NCI-H146 treated with DMSO at 0.1 percent for 48 hours (cell line): ENCODE measurements at regions not wholly inside any gene's neighbourhood (a gene's known extent, or its start where the extent isn't known, plus 50 kb on each side); places are given as distances from the start of the nearest gene placed in this dataset.
"Not testable (repeated sequence)": the region's sequence is repeated elsewhere in the genome, so short reads cannot be mapped to it uniquely, and the experiment has no call there.

Experiments used
- DNase-seq: peaks from one replicate; lab custom pipeline; 2025; ENCODE audit not compliant: unreplicated experiment; lab: John Stamatoyannopoulos, UW

DNA sequence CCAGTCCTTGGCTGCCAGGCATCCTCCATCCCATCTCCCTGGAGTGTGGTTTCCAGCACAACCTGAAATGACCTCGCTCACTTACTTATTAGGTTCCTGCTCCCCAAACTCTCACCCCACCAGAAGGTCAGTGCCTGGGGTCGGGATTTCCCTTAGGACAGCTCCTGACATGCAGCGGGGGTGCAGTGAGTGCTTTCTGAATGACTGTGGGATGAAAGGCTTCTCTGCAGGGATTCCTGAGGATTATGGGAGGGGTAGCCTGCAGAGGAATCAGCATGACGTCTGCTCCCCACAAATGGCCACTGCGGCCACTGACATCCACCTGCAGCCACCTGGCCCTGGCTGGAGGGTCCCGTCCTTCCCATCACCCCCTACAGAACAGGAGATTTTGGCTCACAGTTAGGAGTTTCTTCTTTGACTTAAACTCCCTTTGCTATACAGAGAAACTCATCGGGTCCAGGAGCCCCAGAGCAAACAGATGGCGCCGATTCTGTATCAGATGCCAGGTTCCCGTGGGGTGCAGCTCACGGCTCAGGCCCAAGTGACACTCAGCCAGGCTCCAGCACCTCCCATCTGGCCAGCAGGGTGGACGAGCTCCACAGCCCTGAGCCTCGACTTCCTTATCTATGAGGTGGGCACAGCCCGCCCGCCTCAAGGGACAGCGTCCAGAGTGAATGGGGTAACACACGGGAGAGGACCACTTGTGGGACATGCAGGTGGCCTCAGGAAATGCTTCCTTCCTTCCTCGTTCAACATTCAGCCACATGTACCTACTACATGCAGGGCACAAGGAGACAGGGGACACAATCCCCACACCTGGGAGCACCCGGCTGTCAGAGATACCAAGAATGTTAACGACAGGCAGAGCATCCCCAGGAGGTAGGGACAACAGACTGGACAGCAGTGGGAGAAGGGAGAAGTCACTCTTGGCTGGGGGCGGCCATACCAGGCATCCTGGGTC, 69.8 kb downstream of the RMI2 start:
- DNase-seq, result no peak

DNA sequence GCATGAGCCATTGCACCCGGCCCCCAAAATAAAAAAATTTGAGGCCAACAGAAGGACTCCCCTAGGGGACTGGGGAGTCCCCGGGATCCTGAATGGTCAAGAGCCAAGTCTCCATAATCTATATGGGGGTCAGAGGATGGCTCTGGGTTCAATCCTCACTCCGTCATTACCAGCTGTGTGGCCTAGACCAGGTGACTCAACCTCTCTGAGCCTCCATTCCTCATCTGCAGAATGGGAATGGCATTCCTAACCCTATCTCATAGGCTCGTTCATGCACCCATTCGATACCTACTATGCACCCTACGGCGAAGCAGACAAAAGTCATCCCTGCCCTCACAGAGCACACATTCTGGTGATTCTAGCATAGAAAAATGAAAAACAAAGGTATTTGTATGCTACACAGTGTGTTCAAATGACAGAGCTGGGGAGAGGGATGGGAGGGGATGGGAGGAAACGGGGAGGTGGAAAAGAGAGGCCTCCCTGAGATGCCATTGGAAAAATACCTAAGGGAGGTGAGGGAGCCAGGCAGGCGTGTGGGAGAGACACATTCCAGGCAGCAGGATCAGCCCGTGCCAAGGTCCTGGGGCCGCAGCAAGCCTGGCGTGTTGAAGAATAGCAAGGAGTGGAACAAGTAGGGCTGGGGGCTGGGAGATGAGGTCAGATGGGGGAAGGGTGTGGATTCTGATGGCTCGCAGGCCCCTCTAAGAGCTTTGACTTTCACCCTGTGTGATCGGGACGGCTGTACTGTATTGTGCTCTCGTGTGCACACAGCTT, 71.2 kb downstream of the RMI2 start:
- DNase-seq, result no peak

GRCh38 chr16:11417487-11417886, 72.2 kb downstream of the RMI2 start:
- DNase-seq, result no peak

DNA sequence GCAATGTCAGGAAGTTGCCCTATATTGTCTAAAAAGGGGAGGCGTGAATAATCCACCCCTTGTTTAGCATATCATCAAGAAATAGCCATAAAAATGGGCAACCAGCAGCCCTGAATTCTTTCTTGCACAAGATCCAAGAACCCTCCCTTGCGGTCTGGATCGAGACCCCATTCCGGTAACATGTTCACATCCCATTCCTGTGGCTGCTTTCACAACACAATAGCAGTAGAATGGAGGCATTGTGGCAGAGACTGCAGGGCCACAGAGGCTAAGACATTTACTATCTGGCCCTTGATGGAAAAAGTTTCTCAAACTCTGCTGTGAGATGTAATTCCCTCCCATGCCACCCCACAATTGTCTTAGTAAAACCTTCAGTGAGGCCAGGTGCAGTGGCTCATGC, 73.2 kb downstream of the RMI2 start:
- no peak for DNase-seq

DNA sequence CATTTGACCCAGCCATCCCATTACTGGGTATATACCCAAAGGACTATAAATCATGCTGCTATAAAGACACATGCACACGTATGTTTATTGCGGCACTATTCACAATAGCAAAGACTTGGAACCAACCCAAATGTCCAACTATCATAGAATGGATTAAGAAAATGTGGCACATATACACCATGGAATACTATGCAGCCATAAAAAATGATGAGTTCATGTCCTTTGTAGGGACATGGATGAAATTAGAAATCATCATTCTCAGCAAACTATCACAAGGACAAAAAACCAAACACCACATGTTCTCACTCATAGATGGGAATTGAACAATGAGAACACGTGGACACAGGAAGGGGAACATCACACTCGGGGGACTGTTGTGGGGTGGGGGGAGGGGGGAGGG, 74.8 kb downstream of the RMI2 start:
- DNase-seq, result not testable (repeated sequence)

- DNase-seq, result no peak
These were observed 75.6 kb downstream of the RMI2 start for GRCh38 chr16:11420895-11421294.

DNA sequence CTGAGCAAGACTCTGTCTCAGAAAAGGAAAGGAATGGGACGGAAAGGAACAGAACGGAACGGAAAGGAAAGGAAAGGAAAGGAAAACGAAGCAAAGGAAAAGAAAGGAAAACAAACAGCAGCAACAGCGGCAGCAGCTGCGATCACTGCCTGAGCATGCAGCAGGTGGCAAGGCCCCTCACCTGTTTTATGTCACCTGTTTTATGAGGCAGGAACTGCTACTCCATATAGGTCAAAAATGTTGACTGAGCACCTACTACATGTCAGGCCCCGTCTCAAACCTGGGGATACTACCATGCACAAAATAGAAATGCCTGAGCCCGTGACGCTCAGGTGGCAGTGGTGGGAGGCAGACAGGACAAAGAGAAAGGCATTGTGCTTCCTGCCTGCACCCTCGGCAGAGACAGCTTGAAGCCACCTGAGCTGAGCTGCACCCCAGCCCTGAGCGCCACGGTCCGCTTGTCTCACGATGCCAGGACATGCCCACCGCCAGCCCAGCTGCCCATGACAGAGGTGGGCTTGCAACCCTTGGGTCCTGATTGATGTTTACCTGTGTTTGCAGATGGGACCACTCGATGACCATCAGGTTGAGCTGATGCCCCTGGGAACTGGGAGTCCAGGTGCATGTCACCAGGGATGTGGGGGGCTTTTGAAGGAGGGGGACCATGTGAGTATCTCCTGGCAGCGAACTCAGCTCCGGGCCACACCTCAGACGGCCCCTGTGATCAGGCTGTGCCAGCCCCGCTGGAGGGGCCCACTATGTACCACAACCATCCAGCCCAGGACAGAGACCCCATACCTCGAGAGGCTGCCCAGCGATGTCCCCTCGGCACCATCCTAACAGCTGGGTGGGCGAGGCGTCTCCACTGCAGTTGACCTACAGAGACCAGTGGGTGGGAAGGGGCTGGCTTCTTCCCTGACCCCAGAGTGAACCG, 77.4 kb downstream of the RMI2 start:
- DNase-seq, result no peak

DNA sequence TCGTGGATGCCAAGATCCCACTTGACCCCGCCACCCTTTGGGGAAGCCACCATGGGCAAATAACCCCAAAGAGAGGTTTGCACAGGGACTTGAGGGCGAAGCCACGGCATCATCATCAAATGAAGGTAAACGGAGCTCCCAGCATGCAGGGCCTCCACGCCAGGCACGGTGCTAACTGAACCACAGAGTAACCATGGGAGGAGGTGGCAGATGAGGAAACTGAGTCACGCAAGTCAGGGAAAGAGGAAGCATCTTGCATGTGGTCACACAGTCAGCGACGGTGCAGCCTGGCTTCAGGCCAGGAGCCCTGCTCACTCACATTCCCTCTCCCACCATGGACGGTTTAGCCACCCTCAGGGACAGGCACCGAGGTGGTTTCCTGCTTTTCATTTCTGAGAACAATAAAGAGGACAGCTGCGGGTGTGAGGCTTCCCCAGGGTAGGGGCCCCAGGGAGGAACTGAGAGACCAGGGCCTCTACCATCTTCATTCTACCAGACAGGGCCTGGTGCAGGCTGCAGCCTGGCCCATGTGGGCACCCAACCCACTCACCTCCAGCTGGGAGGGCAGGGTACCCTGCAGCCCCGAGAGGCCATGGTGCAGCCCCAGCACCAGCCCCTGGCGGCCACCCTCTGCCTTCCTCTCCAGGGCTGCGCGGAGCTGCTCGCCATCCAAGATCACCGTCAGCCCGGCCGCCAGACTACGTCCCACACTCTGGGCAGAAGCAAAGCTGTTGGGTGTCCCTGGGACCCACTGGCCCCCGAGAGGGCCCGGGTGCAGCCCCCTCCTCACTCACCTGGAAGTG, 78.3 kb downstream of the RMI2 start:
- no peak for DNase-seq

- no peak for DNase-seq
These were observed 78.8 kb downstream of the RMI2 start for GRCh38 chr16:11424118-11424460.

- no peak for DNase-seq
These were observed 79.9 kb downstream of the RMI2 start for GRCh38 chr16:11425140-11425539.

- DNase-seq, result no peak
These were observed 83.3 kb downstream of the RMI2 start for GRCh38 chr16:11428623-11428953.

DNA sequence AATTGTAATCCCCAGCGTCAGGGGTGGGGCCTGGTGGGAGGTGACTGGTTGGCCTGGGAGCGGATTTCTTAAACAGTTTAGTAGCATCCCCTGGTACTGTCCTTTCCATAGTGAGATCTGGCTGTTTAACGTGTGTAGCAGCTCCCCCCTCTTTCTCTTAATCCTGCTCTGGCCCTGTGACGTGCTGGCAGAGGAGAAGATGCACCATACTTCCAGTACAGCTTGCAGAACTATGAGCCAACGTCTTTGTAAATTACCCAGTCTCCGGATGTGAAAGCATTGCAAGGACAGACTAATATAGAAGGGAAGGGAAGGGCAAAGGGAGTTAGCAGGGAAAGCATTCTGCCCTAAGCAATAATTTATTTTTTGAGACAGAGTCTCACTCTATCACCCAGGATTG, 83.9 kb downstream of the RMI2 start:
- DNase-seq, result no peak

GRCh38 chr16:11429823-11430222, 84.6 kb downstream of the RMI2 start:
- no peak for DNase-seq

- no peak for DNase-seq
These were observed 85.5 kb downstream of the RMI2 start for GRCh38 chr16:11430601-11431317.

GRCh38 chr16:11431915-11432465, 86.7 kb downstream of the RMI2 start:
- DNase-seq, result no peak

GRCh38 chr16:11432856-11433395, 87.7 kb downstream of the RMI2 start:
- DNase-seq, result no peak

- no peak for DNase-seq
These were observed 90.3 kb downstream of the RMI2 start for GRCh38 chr16:11435576-11435975.

GRCh38 chr16:11437069-11437468, 91.8 kb downstream of the RMI2 start:
- DNase-seq, result no peak
